Mesendoderm (in vitro differentiated cells): ENCODE measurements at regions not wholly inside any gene's neighbourhood (a gene's known extent, or its start where the extent isn't known, plus 50 kb on each side); places are given as distances from the start of the nearest gene placed in this dataset.

ENCODE experiments used
- DNase-seq: peaks from one replicate; pipeline ENCODE4 v3.0.0; 2013
- H2AK5ac ChIP-seq: 2 replicates; pipeline ENCODE4 v1.6.1; 2013; ENCODE audit warnings: low read length, inconsistent platforms
- H2BK120ac ChIP-seq: 2 replicates; pipeline ENCODE4 v1.6.1; 2013; ENCODE audit warnings: low read depth, mild to moderate bottlenecking, low read length, moderate library complexity, mixed read lengths
- H2BK15ac ChIP-seq: replicated peaks from 2 replicates; pipeline ENCODE4 v1.6.1; 2013; ENCODE audit warnings: low read depth, mild to moderate bottlenecking, moderate library complexity
- H2BK5ac ChIP-seq: 2 replicates; pipeline ENCODE4 v1.6.1; 2013; ENCODE audit warnings: low read length, inconsistent platforms
- H3K18ac ChIP-seq: 2 replicates; pipeline ENCODE4 v1.6.1; 2013; ENCODE audit warnings: mild to moderate bottlenecking, low read length, mixed read lengths
- H3K23ac ChIP-seq: one replicate; pipeline ENCODE4 v1.6.1; 2013; ENCODE audit warnings: low read length
- H3K27ac ChIP-seq: 2 replicates; pipeline ENCODE4 v1.5.1; 2013; ENCODE audit warnings: low read depth, mild to moderate bottlenecking, inconsistent platforms, low read length, moderate library complexity
- H3K27me3 ChIP-seq: 2 replicates; pipeline ENCODE4 v1.6.1; 2013; ENCODE audit warnings: low read length, control low read depth, mild to moderate bottlenecking, inconsistent platforms; ENCODE audit not compliant: insufficient read depth, poor library complexity
- H3K36me3 ChIP-seq: 2 replicates; pipeline ENCODE4 v1.6.1; 2013; ENCODE audit warnings: low read length, inconsistent platforms; ENCODE audit not compliant: control insufficient read depth, insufficient read depth
- H3K4ac ChIP-seq: one replicate; pipeline ENCODE4 v1.6.1; 2013; ENCODE audit warnings: low read depth, mild to moderate bottlenecking, low read length, moderate library complexity
- H3K4me1 ChIP-seq: 2 replicates; pipeline ENCODE4 v1.6.1; 2013; ENCODE audit warnings: low read depth, low read length, inconsistent platforms; ENCODE audit not compliant: control insufficient read depth
- H3K4me2 ChIP-seq: 2 replicates; pipeline ENCODE4 v1.6.1; 2013; ENCODE audit warnings: low read length
- H3K4me3 ChIP-seq: 2 replicates; pipeline ENCODE4 v1.5.1; 2013; ENCODE audit warnings: mild to moderate bottlenecking, low read length
- H3K56ac ChIP-seq: one replicate; pipeline ENCODE4 v1.6.1; 2013; ENCODE audit warnings: low read length
- H3K79me1 ChIP-seq: 2 replicates; pipeline ENCODE4 v1.6.1; 2013; ENCODE audit warnings: low read length, inconsistent platforms
- H3K79me2 ChIP-seq: 2 replicates; pipeline ENCODE4 v1.6.1; 2013; ENCODE audit warnings: mild to moderate bottlenecking, low read length; ENCODE audit not compliant: control insufficient read depth, insufficient read depth
- H3K9ac ChIP-seq: 2 replicates; pipeline ENCODE4 v1.6.1; 2013; ENCODE audit warnings: low read length, inconsistent platforms
- H4K5ac ChIP-seq: one replicate; pipeline ENCODE4 v1.6.1; 2013; ENCODE audit warnings: low read length
- H4K8ac ChIP-seq: one replicate; pipeline ENCODE4 v1.6.1; 2013; ENCODE audit warnings: low read depth, mild to moderate bottlenecking, control low read depth, low read length, moderate library complexity
- WGBS: extraction: QIAGEN DNeasy Blood & Tissue Kit; methylation state at CpG from one replicate; pipeline ENCODE4 v1.1.7; 2013; ENCODE audit warnings: low lambda C conversion rate, missing lambda C conversion rate; ENCODE audit not compliant: insufficient coverage; ENCODE audit errors: extremely low coverage; 5-methylcytosine and 5-hydroxymethylcytosine counted together

GRCh38 chr21:38042246-38042645 is 126.0 kb upstream of the KCNJ6 start:
- H3K36me3 ChIP-seq = no peaks in the 10 kb centered on the region
- no peak overlapping the region for H4K8ac ChIP-seq
- no peak overlapping the region for H3K18ac ChIP-seq
- H3K4me2 ChIP-seq = no peak overlapping the region
- DNase-seq = no peak
- no peaks in the 10 kb centered on the region for H3K79me2 ChIP-seq
- H3K56ac ChIP-seq = no peak overlapping the region
- H4K5ac ChIP-seq = no peak overlapping the region
- no peak overlapping the region for H2BK120ac ChIP-seq
- no peaks in the 10 kb centered on the region for H3K4me1 ChIP-seq
- no peaks in the 10 kb centered on the region for H3K27me3 ChIP-seq
- H3K4me3 ChIP-seq = no peak overlapping the region
- H2AK5ac ChIP-seq = no peak overlapping the region
- no peak overlapping the region for H3K4ac ChIP-seq
- H3K79me1 ChIP-seq = no peaks in the 10 kb centered on the region
- no peak overlapping the region for H2BK15ac ChIP-seq
- no peak overlapping the region for H3K23ac ChIP-seq
- H3K9ac ChIP-seq = no peak overlapping the region
- no peak overlapping the region for H3K27ac ChIP-seq
- no CpG with 5 or more reads among the region's 2 CpGs for WGBS
- H2BK5ac ChIP-seq = no peak overlapping the region

DNA sequence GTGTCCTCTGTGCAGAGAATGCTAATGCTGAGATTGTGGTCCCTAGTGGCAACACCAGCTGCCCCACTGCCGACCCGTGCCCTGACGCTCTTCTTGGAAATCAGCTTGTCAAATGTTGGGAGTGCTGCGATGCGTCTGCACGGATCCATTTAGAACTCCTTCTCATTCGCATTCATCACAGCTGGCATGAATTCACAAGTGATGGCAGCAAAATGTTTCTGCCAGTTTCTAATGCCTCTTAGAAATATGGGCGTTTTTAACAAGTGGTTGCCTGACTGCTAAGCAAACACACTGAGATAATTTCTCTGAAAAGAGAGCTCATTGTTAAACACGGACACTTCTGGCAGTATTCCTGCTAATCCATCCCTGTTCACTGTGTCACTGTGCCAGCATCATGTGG is 131.9 kb upstream of the KCNJ6 start:
- no peak overlapping the region for H3K56ac ChIP-seq
- H3K9ac ChIP-seq = no peak overlapping the region
- WGBS = no CpG with 5 or more reads among the region's 9 CpGs
- H2BK120ac ChIP-seq = no peak overlapping the region
- no peak overlapping the region for H2BK15ac ChIP-seq
- no peak overlapping the region for H3K23ac ChIP-seq
- no peak overlapping the region for H3K4ac ChIP-seq
- H3K18ac ChIP-seq = no peak overlapping the region
- no peak overlapping the region for H4K8ac ChIP-seq
- no peak overlapping the region for H3K4me2 ChIP-seq
- no peak overlapping the region for H3K27ac ChIP-seq
- H3K79me1 ChIP-seq = no peaks in the 10 kb centered on the region
- no peak overlapping the region for H4K5ac ChIP-seq
- no peaks in the 10 kb centered on the region for H3K79me2 ChIP-seq
- H2AK5ac ChIP-seq = no peak overlapping the region
- no peak overlapping the region for H2BK5ac ChIP-seq
- no peak overlapping the region for H3K4me3 ChIP-seq
- no peaks in the 10 kb centered on the region for H3K36me3 ChIP-seq
- DNase-seq = no peak
- no peaks in the 10 kb centered on the region for H3K27me3 ChIP-seq
- H3K4me1 ChIP-seq = no peaks in the 10 kb centered on the region

- no CpG with 5 or more reads among the region's 4 CpGs for WGBS
- Histone ChIP-seq H2BK15ac (no peak overlapping the region), H3K23ac (no peak overlapping the region), H3K36me3 (no peaks in the 10 kb centered on the region), H4K5ac (no peak overlapping the region), H3K79me1 (no peaks in the 10 kb centered on the region), H3K56ac (no peak overlapping the region), H2AK5ac (no peak overlapping the region), H2BK120ac (no peak overlapping the region), H3K18ac (no peak overlapping the region), H3K27ac (no peak overlapping the region), H3K4ac (no peak overlapping the region), H3K4me1 (no peaks in the 10 kb centered on the region), H3K27me3 (no peaks in the 10 kb centered on the region), H4K8ac (no peak overlapping the region), H2BK5ac (no peak overlapping the region), H3K9ac (no peak overlapping the region), H3K79me2 (no peaks in the 10 kb centered on the region), H3K4me3 (no peak overlapping the region), H3K4me2 (no peak overlapping the region)
- DNase-seq = no peak
Measured at GRCh38 chr21:38054334-38054733, 138.1 kb upstream of the KCNJ6 start.

DNA sequence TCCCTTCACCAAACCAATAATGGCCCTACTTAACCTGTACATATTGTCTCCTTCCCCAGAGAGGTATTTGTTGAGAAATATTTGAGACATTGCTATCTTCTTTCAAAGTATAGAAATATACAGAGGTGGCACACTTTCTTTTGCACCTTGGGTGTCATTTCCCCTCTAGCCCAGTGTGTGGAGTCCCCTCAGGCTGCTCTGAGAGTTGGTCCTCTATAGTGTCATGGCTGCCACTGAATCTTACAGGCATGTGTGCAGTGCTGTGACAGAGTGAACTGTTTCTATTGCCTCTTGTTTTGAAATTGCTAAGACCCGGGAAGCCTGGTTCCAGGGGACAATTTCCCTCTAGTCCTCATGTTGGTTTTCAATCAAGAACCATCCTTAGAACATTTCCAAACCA is 140.2 kb upstream of the KCNJ6 start:
- no CpG with 5 or more reads among the region's 1 CpG for WGBS

GRCh38 chr21:38057626-38058025 is 141.4 kb upstream of the KCNJ6 start:
- no peak overlapping the region for H3K23ac ChIP-seq
- H3K9ac ChIP-seq = no peak overlapping the region
- H2AK5ac ChIP-seq = no peak overlapping the region
- no peak for DNase-seq
- no peaks in the 10 kb centered on the region for H3K4me1 ChIP-seq
- H3K27me3 ChIP-seq = no peaks in the 10 kb centered on the region
- no peak overlapping the region for H4K8ac ChIP-seq
- no peaks in the 10 kb centered on the region for H3K79me1 ChIP-seq
- H3K4me2 ChIP-seq = no peak overlapping the region
- no peak overlapping the region for H3K4ac ChIP-seq
- H2BK120ac ChIP-seq = no peak overlapping the region
- no peak overlapping the region for H3K27ac ChIP-seq
- H4K5ac ChIP-seq = no peak overlapping the region
- no peak overlapping the region for H2BK15ac ChIP-seq
- no peak overlapping the region for H2BK5ac ChIP-seq
- H3K36me3 ChIP-seq = no peaks in the 10 kb centered on the region
- WGBS = no CpG with 5 or more reads among the region's 1 CpG
- no peak overlapping the region for H3K18ac ChIP-seq
- H3K79me2 ChIP-seq = no peaks in the 10 kb centered on the region
- no peak overlapping the region for H3K56ac ChIP-seq
- no peak overlapping the region for H3K4me3 ChIP-seq

More for the DNA sequence above, 140.2 kb upstream of the KCNJ6 start:
- Histone ChIP-seq H3K36me3 (no peaks in the 10 kb centered on the region), H2BK120ac (no peak overlapping the region), H3K18ac (no peak overlapping the region), H2BK15ac (no peak overlapping the region), H3K4me2 (no peak overlapping the region), H4K5ac (no peak overlapping the region), H3K9ac (no peak overlapping the region), H3K4me1 (no peaks in the 10 kb centered on the region), H3K27ac (no peak overlapping the region), H3K79me1 (no peaks in the 10 kb centered on the region), H3K27me3 (no peaks in the 10 kb centered on the region), H3K4ac (no peak overlapping the region), H2AK5ac (no peak overlapping the region), H3K56ac (no peak overlapping the region), H2BK5ac (no peak overlapping the region), H3K23ac (no peak overlapping the region), H4K8ac (no peak overlapping the region), H3K79me2 (no peaks in the 10 kb centered on the region), H3K4me3 (no peak overlapping the region)
- DNase-seq = no peak

- no peaks in the 10 kb centered on the region for H3K79me1 ChIP-seq
- no peaks in the 10 kb centered on the region for H3K79me2 ChIP-seq
- H3K4ac ChIP-seq = no peak overlapping the region
- H2BK5ac ChIP-seq = no peak overlapping the region
- no peaks in the 10 kb centered on the region for H3K27me3 ChIP-seq
- no CpG with 5 or more reads among the region's 1 CpG for WGBS
- no peak overlapping the region for H2BK15ac ChIP-seq
- H2AK5ac ChIP-seq = no peak overlapping the region
- H3K56ac ChIP-seq = no peak overlapping the region
- H3K27ac ChIP-seq = no peak overlapping the region
- no peak overlapping the region for H3K23ac ChIP-seq
- no peak overlapping the region for H2BK120ac ChIP-seq
- no peak overlapping the region for H4K5ac ChIP-seq
- no peak overlapping the region for H3K18ac ChIP-seq
- no peaks in the 10 kb centered on the region for H3K36me3 ChIP-seq
- DNase-seq = no peak
- no peaks in the 10 kb centered on the region for H3K4me1 ChIP-seq
- no peak overlapping the region for H3K9ac ChIP-seq
- no peak overlapping the region for H4K8ac ChIP-seq
- H3K4me2 ChIP-seq = no peak overlapping the region
- no peak overlapping the region for H3K4me3 ChIP-seq
Measured at GRCh38 chr21:38060533-38060932, 144.3 kb upstream of the KCNJ6 start.
